ENCODE measurements at regions not wholly inside any gene's neighbourhood (a gene's known extent, or its start where the extent isn't known, plus 50 kb on each side); places are given as distances from the start of the nearest gene placed in this dataset.

DNA sequence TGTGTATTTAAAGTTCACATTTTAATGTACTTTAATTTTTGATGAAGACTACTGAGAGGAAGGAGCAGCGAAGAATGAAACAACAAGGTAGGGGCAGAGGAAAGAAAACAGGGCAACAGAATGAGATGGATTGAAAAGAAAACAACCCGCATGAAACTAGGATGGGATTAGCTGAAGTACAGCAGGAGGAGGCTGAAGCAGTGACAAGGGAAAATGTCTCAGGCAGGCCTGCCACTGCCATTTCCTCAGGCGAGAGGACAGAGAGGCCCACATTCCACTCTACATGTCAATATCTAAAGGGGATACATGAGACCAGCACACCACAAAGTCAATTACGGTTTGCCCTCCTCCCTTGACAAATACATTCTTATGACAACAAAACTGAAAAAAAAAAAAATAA, 1703.2 kb downstream of the EFNB2 start:
- FAIRE-seq = no peak

More for the DNA sequence above, 1703.2 kb downstream of the EFNB2 start:
- H3K18ac ChIP-seq (ENCODE audit: extremely low read depth, low read length) = no peak overlapping the region
- H3K9ac ChIP-seq (replicated peaks in 1 of 4; ENCODE audit: extremely low read depth in 1 of 4, low read depth in 3 of 4, low read length in 3 of 4) = no peak overlapping the region
- DNase-seq (ENCODE audit: low read depth in 1 of 2, low spot score in 2 of 2) = no peak
- no peak overlapping the region for H2BK5ac ChIP-seq (ENCODE audit: low read depth, low read length)
- H4K8ac ChIP-seq (ENCODE audit: extremely low read depth, insufficient read depth, low read length) = no peak overlapping the region
- H3K79me2 ChIP-seq (ENCODE audit: control insufficient read depth in 1 of 2, insufficient read depth in 2 of 2, low read length in 2 of 2) = no peaks in the 10 kb centered on the region
- no peak overlapping the region for H2BK12ac ChIP-seq (ENCODE audit: low read depth, low read length)
- H3K4ac ChIP-seq (replicated peaks; ENCODE audit: insufficient read length, low read depth, low read length) = no peak overlapping the region
- no peak overlapping the region for H2BK20ac ChIP-seq (ENCODE audit: low read length)
- H3K23ac ChIP-seq (ENCODE audit: insufficient read length) = no peak overlapping the region
- H3K14ac ChIP-seq (ENCODE audit: insufficient read length) = no peak overlapping the region
- ChIA-PET CTCF (ENCODE audit: partially characterized antibody) (no interaction called here), POLR2A (ENCODE audit: partially characterized antibody) (no interaction called here)
- H4K91ac ChIP-seq (replicated peaks; ENCODE audit: insufficient read length, low read length) = no peak overlapping the region
- no peak overlapping the region for H2BK120ac ChIP-seq (replicated peaks; ENCODE audit: low read depth, low read length)
- H3K56ac ChIP-seq (replicated peaks; ENCODE audit: insufficient read length, low read depth, low read length) = no peak overlapping the region
- no peak overlapping the region for H3K4me3 ChIP-seq (ENCODE audit: extremely low read depth in 1 of 4, insufficient read depth in 2 of 4, low read depth in 3 of 4, low read length in 4 of 4)
- TF ChIP-seq ASH2L (IDR thresholded peaks at IDR 0.05; ENCODE audit: low read length) = no peak
- TF ChIP-seq E2F6 (IDR thresholded peaks at IDR 0.05) = no peak
- H3K36me3 ChIP-seq (ENCODE audit: control insufficient read depth in 2 of 4, insufficient read depth in 4 of 4, low read length in 3 of 4) = no peaks in the 10 kb centered on the region
- no peaks in the 10 kb centered on the region for H4K20me1 ChIP-seq (replicated peaks in 1 of 2; ENCODE audit: control insufficient read depth in 1 of 2, insufficient read depth in 2 of 2, low read length in 2 of 2)
- WGBS, 2 experiments (ENCODE audit: extremely low coverage in 1 of 2, insufficient coverage in 1 of 2, insufficient read length in 1 of 2, insufficient replicate concordance in 2 of 2, low coverage in 1 of 2, low lambda C conversion rate in 2 of 2, missing lambda C conversion rate in 1 of 2) = 66% methylated on average over 4 of the region's 4 CpGs; no CpG with 5 or more reads in 1 of the 2 experiments
- no peak overlapping the region for H2AK5ac ChIP-seq (ENCODE audit: low read depth, low read length)
- H2AFZ ChIP-seq (ENCODE audit: low read length) = peak overlapping the region; percentile 57; the same call in 1 of the 2 replicates
- H3K23me2 ChIP-seq (ENCODE audit: low read depth, low read length) = no peaks in the 10 kb centered on the region
- no peak overlapping the region for H2BK15ac ChIP-seq (ENCODE audit: low read length)
- no peaks in the 10 kb centered on the region; a peak in 1 of 4 replicates for H3K9me3 ChIP-seq (ENCODE audit: insufficient read depth in 2 of 2, low read depth in 1 of 2, low read length in 1 of 2)
- H3K27me3 ChIP-seq (replicated peaks in 1 of 4; ENCODE audit: control insufficient read depth in 3 of 4, extremely low read depth in 1 of 4, insufficient read depth in 3 of 4, low read length in 3 of 4) = no peaks in the 10 kb centered on the region
- no peak overlapping the region for H3K27ac ChIP-seq (ENCODE audit: low read depth, low read length)
- H3K79me1 ChIP-seq (ENCODE audit: low read depth, low read length) = no peaks in the 10 kb centered on the region
- H3K4me1 ChIP-seq (replicated peaks in 1 of 4; ENCODE audit: control insufficient read depth in 3 of 4, insufficient read depth in 4 of 4, low read length in 3 of 4) = peaks cover 0 to 4% (median 0%) of the 10 kb centered on the region in 4 experiments; a peak in 2 of 7 replicates
- no peak overlapping the region for H3K4me2 ChIP-seq (ENCODE audit: insufficient read depth in 1 of 2, low read depth in 2 of 2, low read length in 2 of 2)
- H4K5ac ChIP-seq (ENCODE audit: insufficient read length, low read depth, low read length) = no peak overlapping the region
